ENCODE measurements at regions not wholly inside any gene's neighbourhood (a gene's known extent, or its start where the extent isn't known, plus 50 kb on each side); places are given as distances from the start of the nearest gene placed in this dataset.

- Histone ChIP-seq H3K36me3 (no peaks in the 10 kb centered on the region), H3K27me3 (no peaks in the 10 kb centered on the region), H3K4me1 (no peaks in the 10 kb centered on the region), H3K27ac (no peak overlapping the region), H3K4me3 (no peak overlapping the region), H3K9me3 (no peaks in the 10 kb centered on the region)
- DNase-seq (ENCODE audit: low spot score in 2 of 2): no peak
- no peak for TF ChIP-seq CTCF (IDR thresholded peaks at IDR 0.05)
- intact Hi-C loops (cut with DNase I): no loop called here
Measured at GRCh38 chr12:67727702-67728666, 79.4 kb downstream of the DYRK2 start.

GRCh38 chr12:67732857-67733256, 84.3 kb downstream of the DYRK2 start:
- no peak overlapping the region for H3K4me3 ChIP-seq
- no peak for DNase-seq (ENCODE audit: low spot score in 2 of 2)
- no peaks in the 10 kb centered on the region for H3K4me1 ChIP-seq
- no peaks in the 10 kb centered on the region for H3K27me3 ChIP-seq
- no peaks in the 10 kb centered on the region for H3K9me3 ChIP-seq
- no peak overlapping the region for H3K27ac ChIP-seq
- no peak for TF ChIP-seq CTCF (IDR thresholded peaks at IDR 0.05)
- intact Hi-C loops (cut with DNase I): no loop called here
- H3K36me3 ChIP-seq: no peaks in the 10 kb centered on the region

GRCh38 chr12:67735868-67736267, 87.3 kb downstream of the DYRK2 start:
- no peaks in the 10 kb centered on the region for H3K4me1 ChIP-seq
- intact Hi-C loops (cut with DNase I): loop anchor here (5.0 kb wide), 1 partner anchor 56 kb away; no protein-coding TSS in a partner anchor

GRCh38 chr12:67740711-67741110, 92.2 kb downstream of the DYRK2 start:
- no peak for TF ChIP-seq CTCF (IDR thresholded peaks at IDR 0.05)
- Histone ChIP-seq H3K4me1 (no peaks in the 10 kb centered on the region), H3K27ac (no peak overlapping the region), H3K27me3 (no peaks in the 10 kb centered on the region), H3K9me3 (no peaks in the 10 kb centered on the region), H3K4me3 (no peak overlapping the region), H3K36me3 (no peaks in the 10 kb centered on the region)
- DNase-seq (ENCODE audit: low spot score in 2 of 2): no peak
- intact Hi-C loops (cut with DNase I): no loop called here

More at GRCh38 chr12:67735868-67736267, 87.3 kb downstream of the DYRK2 start:
- no peaks in the 10 kb centered on the region for H3K36me3 ChIP-seq
- no peaks in the 10 kb centered on the region for H3K9me3 ChIP-seq
- H3K4me3 ChIP-seq: no peak overlapping the region
- no peak overlapping the region for H3K27ac ChIP-seq
- no peak for TF ChIP-seq CTCF (IDR thresholded peaks at IDR 0.05)
- H3K27me3 ChIP-seq: no peaks in the 10 kb centered on the region
- no peak for DNase-seq (ENCODE audit: low spot score in 2 of 2)

GRCh38 chr12:67741270-67741669, 92.7 kb downstream of the DYRK2 start:
- no peak for TF ChIP-seq CTCF (IDR thresholded peaks at IDR 0.05)

More at GRCh38 chr12:67741270-67741669, 92.7 kb downstream of the DYRK2 start:
- Histone ChIP-seq H3K27ac (no peak overlapping the region), H3K9me3 (no peaks in the 10 kb centered on the region), H3K4me3 (no peak overlapping the region), H3K36me3 (no peaks in the 10 kb centered on the region), H3K4me1 (no peaks in the 10 kb centered on the region), H3K27me3 (no peaks in the 10 kb centered on the region)
- intact Hi-C loops (cut with DNase I): no loop called here
- DNase-seq (ENCODE audit: low spot score in 2 of 2): no peak
